Activated T-cell treated with anti-CD3 and anti-CD28 coated beads for 24 hours (primary cell): ENCODE measurements at regions not wholly inside any gene's neighbourhood (a gene's known extent, or its start where the extent isn't known, plus 50 kb on each side); places are given as distances from the start of the nearest gene placed in this dataset.
"Not testable (repeated sequence)": the region's sequence is repeated elsewhere in the genome, so short reads cannot be mapped to it uniquely, and the experiment has no call there.

Experiments
- DNase-seq: peaks from one replicate; pipeline ENCODE4 v3.0.0-alpha.2; 2020; ENCODE audit warnings: low read depth

DNA sequence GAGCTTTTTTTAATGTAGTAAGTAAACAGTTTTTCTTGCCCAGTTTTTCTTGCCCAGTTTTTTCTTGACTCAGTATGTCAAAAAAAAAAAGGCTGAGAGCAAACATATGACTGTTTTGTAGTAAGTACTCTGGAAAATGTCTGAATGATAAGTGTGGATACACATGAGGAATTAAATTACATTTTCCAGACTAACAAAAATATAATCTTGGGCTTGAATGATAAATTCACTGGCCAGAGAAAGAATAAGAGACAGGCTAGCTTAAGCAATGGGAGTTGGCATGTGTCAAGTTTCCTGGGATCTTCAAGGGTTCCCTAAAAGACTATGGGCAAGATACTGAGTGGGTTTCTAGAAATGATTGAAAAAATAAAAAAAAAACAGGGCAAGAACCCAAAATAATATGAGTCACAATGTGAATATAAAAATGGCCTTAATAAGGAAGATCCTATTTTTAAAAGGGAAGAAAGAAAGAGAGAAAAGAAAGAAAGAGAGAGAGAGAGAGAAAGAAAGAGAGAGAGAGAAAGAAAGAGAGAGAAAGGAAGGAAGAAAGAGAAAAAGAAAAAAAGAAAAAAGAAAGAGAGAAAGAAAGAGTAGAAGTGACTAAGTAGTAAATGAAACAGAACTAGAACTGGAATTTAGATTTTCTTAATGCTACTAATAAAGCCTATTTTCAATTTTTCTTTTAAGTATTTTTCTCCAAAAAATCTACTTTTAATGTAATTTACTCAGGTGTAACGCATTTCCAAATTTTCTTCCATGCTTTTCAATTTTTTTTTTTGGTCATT is 60.2 kb downstream of the TFPI2 start:
- no peak for DNase-seq

DNA sequence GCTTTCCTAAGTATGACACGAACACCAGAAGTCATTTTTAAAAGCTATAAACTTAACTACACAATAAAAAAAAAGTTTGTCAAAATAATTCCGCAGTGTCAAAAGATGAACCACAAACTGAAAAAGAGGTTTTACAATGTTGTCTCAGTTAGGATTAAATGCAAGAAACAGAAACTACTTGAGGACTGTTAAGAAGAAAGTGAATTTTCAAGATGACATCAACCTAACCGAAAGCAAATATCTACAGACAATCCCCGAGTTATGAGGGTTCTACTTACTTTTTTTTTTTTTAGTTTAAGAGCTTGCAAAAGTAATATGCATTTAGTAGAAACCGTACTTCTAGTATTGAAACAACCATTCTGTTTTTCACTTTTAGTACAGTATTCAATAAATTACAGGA is 62.3 kb downstream of the TFPI2 start:
- no peak for DNase-seq

DNA sequence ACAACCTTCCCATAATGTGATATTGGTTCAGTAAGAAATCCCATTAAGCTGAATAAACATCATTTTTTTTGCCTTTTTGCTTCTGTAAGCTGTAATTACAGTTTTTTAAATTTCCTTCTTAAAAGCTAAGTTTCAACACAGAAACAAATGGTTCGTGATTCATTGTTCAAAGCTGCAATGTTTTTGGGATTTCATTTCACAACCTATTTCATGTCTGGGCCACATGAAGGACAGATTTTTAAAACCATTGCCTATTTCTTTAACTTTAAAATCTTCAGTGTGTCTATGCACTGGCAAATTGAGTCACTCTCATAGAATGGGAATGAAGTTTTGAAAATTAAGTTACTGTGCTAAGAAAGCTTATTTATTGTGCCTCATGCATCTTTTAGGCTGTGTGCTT is 66.9 kb downstream of the TFPI2 start:
- DNase-seq, result no peak

- no peak for DNase-seq
Measured at GRCh38 chr7:93821463-93821862, 69.1 kb downstream of the TFPI2 start.

- no peak for DNase-seq
Measured at GRCh38 chr7:93819699-93820098, 70.9 kb downstream of the TFPI2 start.

DNA sequence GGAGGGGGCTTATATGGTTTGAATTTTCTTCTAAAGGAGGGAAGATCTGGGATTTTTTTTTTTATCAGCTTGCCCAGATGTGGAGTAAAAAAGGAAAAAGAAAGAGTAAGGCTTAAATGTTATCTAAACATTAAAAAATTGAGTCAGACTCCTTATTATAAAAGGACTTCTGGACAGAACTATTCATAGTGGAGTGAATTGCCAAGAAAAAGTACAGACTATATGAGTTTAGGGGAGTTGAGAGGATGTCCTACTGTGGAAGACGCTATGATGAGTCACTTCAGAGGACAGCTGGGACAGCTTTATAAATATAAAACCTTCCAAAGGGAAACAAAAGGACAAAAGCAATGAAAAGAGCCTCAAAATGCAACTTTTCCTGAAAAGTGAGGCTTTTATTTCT is 73.0 kb downstream of the TFPI2 start:
- no peak for DNase-seq

DNA sequence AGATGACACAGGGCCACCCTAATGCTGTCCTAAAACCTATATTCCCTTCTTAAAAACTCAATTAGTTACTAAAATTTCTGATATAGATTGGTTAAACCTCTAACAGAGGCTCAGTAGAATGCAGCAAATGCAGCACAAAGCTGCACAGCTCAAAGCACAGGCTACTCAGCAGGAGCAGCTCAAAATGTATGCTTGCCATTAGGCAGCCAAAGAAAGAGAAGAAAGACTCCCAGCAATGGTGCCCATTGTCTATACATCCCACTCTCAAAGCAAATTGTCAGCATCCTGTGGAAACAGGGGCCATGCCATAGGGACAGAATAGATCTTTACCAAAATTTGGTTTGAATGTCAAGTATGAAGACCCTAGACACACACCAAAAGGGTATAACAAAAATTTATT is 73.5 kb downstream of the TFPI2 start:
- no peak for DNase-seq

- no peak for DNase-seq
Measured at GRCh38 chr7:93813514-93813913, 77.0 kb downstream of the TFPI2 start.

GRCh38 chr7:93812061-93812460 is 78.5 kb downstream of the TFPI2 start:
- no peak for DNase-seq

GRCh38 chr7:93811198-93811597 is 79.4 kb downstream of the TFPI2 start:
- DNase-seq, result no peak

- DNase-seq, result no peak
Measured at GRCh38 chr7:93810561-93810960, 80.0 kb downstream of the TFPI2 start.

DNA sequence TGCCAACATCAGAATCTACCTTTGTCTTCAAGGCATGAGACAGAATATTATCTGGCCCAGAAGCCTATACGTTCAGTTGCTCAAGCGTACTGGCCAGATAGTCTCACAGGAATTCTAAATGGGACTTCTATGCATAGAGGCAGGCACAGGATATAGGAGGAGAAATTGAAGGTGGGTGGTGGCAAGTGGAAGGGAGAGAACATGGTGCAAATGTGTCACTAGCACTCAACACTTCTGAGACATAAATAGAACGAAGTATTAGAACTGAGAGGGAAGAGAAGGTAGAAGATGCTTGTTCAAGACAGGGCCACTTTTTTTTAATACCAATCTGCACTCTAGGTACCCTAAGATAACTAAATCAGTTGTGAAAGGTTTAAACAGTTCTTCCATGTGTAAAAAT is 85.8 kb downstream of the TFPI2 start:
- DNase-seq, result no peak

GRCh38 chr7:93799750-93800357 is 90.7 kb downstream of the TFPI2 start:
- DNase-seq, result no peak

DNA sequence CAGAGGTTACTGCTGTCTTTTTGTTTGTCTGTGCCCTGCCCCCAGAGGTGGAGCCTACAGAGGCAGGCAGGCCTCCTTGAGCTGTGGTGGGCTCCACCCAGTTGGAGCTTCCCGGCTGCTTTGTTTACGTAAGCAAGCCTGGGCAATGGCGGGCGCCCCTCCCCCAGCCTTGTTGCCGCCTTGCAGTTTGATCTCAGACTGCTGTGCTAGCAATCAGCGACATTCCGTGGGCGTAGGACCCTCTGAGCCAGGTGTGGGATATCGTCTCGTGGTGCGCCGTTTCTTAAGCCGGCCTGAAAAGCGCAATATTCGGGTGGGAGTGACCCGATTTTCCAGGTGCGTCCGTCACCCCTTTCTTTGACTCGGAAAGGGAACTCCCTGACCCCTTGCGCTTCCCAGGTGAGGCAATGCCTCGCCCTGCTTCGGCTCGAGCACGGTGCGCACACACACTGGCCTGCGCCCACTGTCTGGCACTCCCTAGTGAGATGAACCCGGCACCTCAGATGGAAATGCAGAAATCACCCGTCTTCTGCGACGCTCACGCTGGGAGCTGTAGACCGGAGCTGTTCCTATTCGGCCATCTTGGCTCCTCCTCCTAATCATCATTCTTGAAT is 97.4 kb downstream of the TFPI2 start:
- not testable (repeated sequence) for DNase-seq

DNA sequence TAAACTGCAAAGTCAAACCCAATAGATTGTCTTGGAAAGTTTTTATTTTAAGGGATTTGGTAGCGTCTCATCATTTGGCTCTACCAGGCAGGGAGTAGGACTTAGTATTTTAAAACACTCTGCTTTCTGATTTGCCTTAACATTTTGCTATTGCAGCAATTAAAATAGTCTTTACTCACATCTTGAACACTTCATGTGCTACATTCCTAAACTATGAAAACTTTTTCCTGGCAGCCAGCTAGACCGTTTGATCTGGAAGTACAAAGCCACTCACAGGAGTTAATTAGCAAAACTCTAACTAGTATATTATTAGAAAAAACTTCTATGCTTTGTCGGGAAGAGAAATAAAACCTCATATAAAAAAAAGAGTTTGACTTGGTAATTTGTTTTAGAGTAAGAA is 111.4 kb downstream of the TFPI2 start:
- DNase-seq, result no peak

GRCh38 chr7:93778384-93778783 is 112.2 kb downstream of the TFPI2 start:
- DNase-seq, result no peak

- DNase-seq, result no peak
Measured at GRCh38 chr7:93773446-93773845, 117.1 kb downstream of the TFPI2 start.

DNA sequence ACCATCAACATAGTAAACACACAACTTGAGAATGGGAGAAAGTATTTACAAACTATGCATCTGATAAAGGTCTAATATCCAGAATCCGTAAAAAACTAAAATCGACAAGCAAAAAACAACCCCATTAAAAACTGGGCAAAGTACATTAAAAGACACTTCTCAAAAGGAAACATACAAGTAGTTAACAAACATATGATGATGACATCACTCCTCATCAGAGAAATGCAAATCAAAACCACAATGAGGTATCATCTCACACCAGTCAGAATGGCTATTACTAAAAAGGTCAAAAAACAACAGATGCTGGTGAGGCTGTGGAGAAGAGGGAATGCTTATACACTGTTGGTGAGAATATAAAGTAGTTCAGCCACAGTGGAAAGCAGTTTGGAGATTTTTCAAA is 125.1 kb downstream of the TFPI2 start:
- DNase-seq, result no peak

- no peak for DNase-seq
Measured at GRCh38 chr7:93758631-93759030, 131.9 kb downstream of the TFPI2 start.

DNA sequence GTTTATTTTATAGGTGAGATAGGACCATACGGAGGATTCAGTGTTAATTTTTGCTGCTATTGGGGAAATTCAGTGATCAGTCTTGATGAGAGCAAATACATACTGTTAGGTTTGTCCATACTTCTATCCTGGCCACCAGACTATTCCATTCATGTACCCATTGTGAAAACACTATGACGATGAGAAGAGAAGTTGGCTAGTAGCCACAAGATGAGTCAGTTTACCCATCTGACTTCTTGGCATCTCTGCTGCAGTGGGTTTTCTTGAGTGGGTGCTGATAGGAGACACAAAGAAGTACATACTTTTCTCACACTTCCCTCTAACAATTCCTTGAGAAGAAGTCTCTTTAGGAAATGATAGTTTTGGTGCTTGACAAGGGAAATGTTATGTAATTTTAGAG is 133.1 kb downstream of the TFPI2 start:
- DNase-seq, result no peak

GRCh38 chr7:93756890-93757289 is 133.7 kb downstream of the TFPI2 start:
- no peak for DNase-seq

DNA sequence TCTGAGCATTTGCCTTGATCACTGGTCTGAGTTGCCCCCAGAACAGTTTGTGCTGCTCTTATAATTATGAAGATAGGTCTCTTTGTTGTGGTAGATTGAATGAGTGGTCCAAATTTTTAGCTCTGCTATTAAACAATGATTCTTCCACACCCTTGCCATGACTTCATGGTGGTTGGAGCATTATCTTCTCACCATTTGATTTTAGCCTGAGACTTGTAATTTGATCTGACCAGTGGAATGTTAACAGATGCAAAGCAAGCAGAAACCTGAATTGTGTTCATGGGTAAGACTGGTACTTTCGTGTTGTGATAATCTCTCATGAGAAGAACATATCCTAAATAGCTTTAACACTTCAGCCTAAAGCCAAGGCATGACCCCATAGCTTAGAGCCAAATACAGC is 139.1 kb downstream of the TFPI2 start:
- no peak for DNase-seq

GRCh38 chr7:93750986-93751385 is 139.6 kb downstream of the TFPI2 start:
- DNase-seq, result no peak

DNA sequence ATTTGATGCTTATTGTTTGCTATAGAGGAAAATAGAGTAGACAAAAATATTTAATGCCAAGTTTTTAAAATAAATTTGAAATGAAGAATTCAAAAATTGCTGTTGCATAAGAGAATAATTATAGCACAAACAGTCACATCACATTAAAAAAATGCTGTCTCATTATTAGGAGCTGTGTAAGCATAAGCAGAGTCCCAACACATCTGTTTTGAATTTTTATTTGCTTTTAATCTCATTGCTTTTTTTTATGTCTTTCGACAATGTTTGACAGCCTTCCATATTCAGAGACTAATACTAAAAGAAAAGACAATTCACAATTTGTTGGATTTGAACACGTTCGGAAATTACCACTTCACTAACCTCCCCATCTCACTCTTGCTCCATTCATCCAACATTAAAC is 143.5 kb downstream of the TFPI2 start:
- no peak for DNase-seq
